C4-2B (cell line): ENCODE measurements at regions not wholly inside any gene's neighbourhood (a gene's known extent, or its start where the extent isn't known, plus 50 kb on each side); places are given as distances from the start of the nearest gene placed in this dataset.

Experiments used
- ZFX ChIP-seq: fragments of 450-650 bp; IDR thresholded peaks from 2 replicates; pipeline ENCODE4 v1.6.1; 2017
- TF ChIP-seq, protein P1 (sequence below): fragments of 450-650 bp; conservative IDR thresholded peaks from 2 replicates; pipeline ENCODE4 v1.5.1; 2017; ENCODE audit warnings: mild to moderate bottlenecking

DNA sequence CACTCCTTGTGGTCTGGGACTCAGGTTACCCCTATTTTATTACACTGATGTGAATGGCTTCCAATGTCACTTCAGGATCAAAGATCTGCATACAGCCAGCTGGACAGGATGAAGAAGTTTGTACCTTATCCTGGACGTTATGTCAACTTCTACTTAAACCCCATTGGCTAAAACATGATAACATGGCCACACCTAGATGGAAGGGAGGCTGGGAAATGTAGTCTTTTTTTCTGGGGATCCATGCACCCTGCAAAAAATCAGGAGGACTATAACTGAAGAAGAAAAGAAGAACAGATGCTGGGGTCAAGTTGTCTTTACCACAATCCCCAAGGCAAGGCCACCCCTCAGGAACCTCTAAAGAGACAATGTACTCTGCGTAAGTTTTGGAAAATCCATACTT lies 459.2 kb downstream of the BCOR start:
- TF ChIP-seq, protein P1, sequence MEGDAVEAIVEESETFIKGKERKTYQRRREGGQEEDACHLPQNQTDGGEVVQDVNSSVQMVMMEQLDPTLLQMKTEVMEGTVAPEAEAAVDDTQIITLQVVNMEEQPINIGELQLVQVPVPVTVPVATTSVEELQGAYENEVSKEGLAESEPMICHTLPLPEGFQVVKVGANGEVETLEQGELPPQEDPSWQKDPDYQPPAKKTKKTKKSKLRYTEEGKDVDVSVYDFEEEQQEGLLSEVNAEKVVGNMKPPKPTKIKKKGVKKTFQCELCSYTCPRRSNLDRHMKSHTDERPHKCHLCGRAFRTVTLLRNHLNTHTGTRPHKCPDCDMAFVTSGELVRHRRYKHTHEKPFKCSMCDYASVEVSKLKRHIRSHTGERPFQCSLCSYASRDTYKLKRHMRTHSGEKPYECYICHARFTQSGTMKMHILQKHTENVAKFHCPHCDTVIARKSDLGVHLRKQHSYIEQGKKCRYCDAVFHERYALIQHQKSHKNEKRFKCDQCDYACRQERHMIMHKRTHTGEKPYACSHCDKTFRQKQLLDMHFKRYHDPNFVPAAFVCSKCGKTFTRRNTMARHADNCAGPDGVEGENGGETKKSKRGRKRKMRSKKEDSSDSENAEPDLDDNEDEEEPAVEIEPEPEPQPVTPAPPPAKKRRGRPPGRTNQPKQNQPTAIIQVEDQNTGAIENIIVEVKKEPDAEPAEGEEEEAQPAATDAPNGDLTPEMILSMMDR: no peak
- no peak for TF ChIP-seq ZFX
